ENCODE measurements at regions not wholly inside any gene's neighbourhood (a gene's known extent, or its start where the extent isn't known, plus 50 kb on each side); places are given as distances from the start of the nearest gene placed in this dataset.

- no TSS peak for BruUV-seq (replicated peaks)
- no peak overlapping the region for H3K4me3 Mint-ChIP-seq (ENCODE audit: unreplicated experiment)
- DNase-seq = no peak
- ChIA-PET CTCF (no interaction called here), POLR2A (no interaction called here)
- no peaks in the 10 kb centered on the region for H3K27me3 Mint-ChIP-seq (ENCODE audit: insufficient read depth, unreplicated experiment)
- no peaks in the 10 kb centered on the region for H3K36me3 Mint-ChIP-seq (ENCODE audit: insufficient read depth, unreplicated experiment)
- Histone ChIP-seq H3K9me3 (no peaks in the 10 kb centered on the region), H3K27me3 (replicated peaks; ENCODE audit: control insufficient read depth, insufficient read depth, low read length) (no peaks in the 10 kb centered on the region), H3K4me3 (ENCODE audit: low read depth, low read length) (no peak overlapping the region), H3K36me3 (ENCODE audit: control insufficient read depth, insufficient read depth, low read length) (no peaks in the 10 kb centered on the region), H3K4me1 (no peaks in the 10 kb centered on the region)
- TF ChIP-seq CTCF (IDR thresholded peaks at IDR 0.05; ENCODE audit: insufficient read depth in 1 of 2, low read depth in 1 of 2, low read length in 1 of 2, severe bottlenecking in 1 of 2, unreplicated experiment in 1 of 2) = no peak
- no peak overlapping the region for H3K27ac Mint-ChIP-seq (ENCODE audit: unreplicated experiment)
- intact Hi-C loops (cut with micrococcal nuclease; ENCODE audit: unreplicated experiment) = no loop called here
- H3K9me3 Mint-ChIP-seq (ENCODE audit: unreplicated experiment) = no peaks in the 10 kb centered on the region
- H3K4me1 Mint-ChIP-seq (ENCODE audit: low read depth, unreplicated experiment) = no peaks in the 10 kb centered on the region
Measured at GRCh38 chr6:138688580-138688979, 85.0 kb upstream of the CCDC28A start.

GRCh38 chr6:138689849-138690248, 83.7 kb upstream of the CCDC28A start:
- Histone ChIP-seq H3K36me3 (ENCODE audit: control insufficient read depth, insufficient read depth, low read length) (no peaks in the 10 kb centered on the region), H3K4me3 (ENCODE audit: low read depth, low read length) (no peak overlapping the region), H3K27me3 (replicated peaks; ENCODE audit: control insufficient read depth, insufficient read depth, low read length) (no peaks in the 10 kb centered on the region), H3K4me1 (no peaks in the 10 kb centered on the region), H3K9me3 (no peaks in the 10 kb centered on the region)
- no peaks in the 10 kb centered on the region for H3K36me3 Mint-ChIP-seq (ENCODE audit: insufficient read depth, unreplicated experiment)
- intact Hi-C loops (cut with micrococcal nuclease; ENCODE audit: unreplicated experiment) = loop anchor here (5.0 kb wide), 1 partner anchor 43 kb away; no protein-coding TSS in a partner anchor
- no peak for DNase-seq
- no TSS peak for BruUV-seq (replicated peaks)
- H3K4me3 Mint-ChIP-seq (ENCODE audit: unreplicated experiment) = no peak overlapping the region
- H3K27ac Mint-ChIP-seq (ENCODE audit: unreplicated experiment) = no peak overlapping the region
- CTCF ChIA-PET = no interaction called here
- TF ChIP-seq CTCF (IDR thresholded peaks at IDR 0.05; ENCODE audit: insufficient read depth in 1 of 2, low read depth in 1 of 2, low read length in 1 of 2, severe bottlenecking in 1 of 2, unreplicated experiment in 1 of 2) = no peak
- POLR2A ChIA-PET = no interaction called here
- no peaks in the 10 kb centered on the region for H3K27me3 Mint-ChIP-seq (ENCODE audit: insufficient read depth, unreplicated experiment)
- no peaks in the 10 kb centered on the region for H3K9me3 Mint-ChIP-seq (ENCODE audit: unreplicated experiment)
- no peaks in the 10 kb centered on the region for H3K4me1 Mint-ChIP-seq (ENCODE audit: low read depth, unreplicated experiment)

- ChIA-PET CTCF (interaction anchor here (0.7 to 1.3 kb wide), 3 partner anchors 27 to 125 kb away, joined by 3 to 4 read pairs (median 3); no protein-coding TSS in a partner anchor), POLR2A (no interaction called here)
- no peaks in the 10 kb centered on the region for H3K36me3 Mint-ChIP-seq (ENCODE audit: insufficient read depth, unreplicated experiment)
Measured at GRCh38 chr6:138690975-138691594, 82.5 kb upstream of the CCDC28A start.

More at GRCh38 chr6:138690975-138691594, 82.5 kb upstream of the CCDC28A start:
- H3K9me3 ChIP-seq = no peaks in the 10 kb centered on the region
- peak overlapping the region; percentile 14 for H3K27ac Mint-ChIP-seq (ENCODE audit: unreplicated experiment)
- no peak for DNase-seq
- peak overlapping the region; percentile 84 for H3K4me3 ChIP-seq (ENCODE audit: low read depth, low read length)
- no peaks in the 10 kb centered on the region for H3K4me1 ChIP-seq
- H3K4me3 Mint-ChIP-seq (ENCODE audit: unreplicated experiment) = peak overlapping the region; percentile 73
- TF ChIP-seq CTCF (IDR thresholded peaks at IDR 0.05; ENCODE audit: insufficient read depth in 1 of 2, low read depth in 1 of 2, low read length in 1 of 2, severe bottlenecking in 1 of 2, unreplicated experiment in 1 of 2) = no peak
- H3K36me3 ChIP-seq (ENCODE audit: control insufficient read depth, insufficient read depth, low read length) = no peaks in the 10 kb centered on the region
- intact Hi-C loops (cut with micrococcal nuclease; ENCODE audit: unreplicated experiment) = loop anchor here (5.0 kb wide), 1 partner anchor 44 kb away; no protein-coding TSS in a partner anchor
- no peaks in the 10 kb centered on the region for H3K27me3 Mint-ChIP-seq (ENCODE audit: insufficient read depth, unreplicated experiment)
- H3K4me1 Mint-ChIP-seq (ENCODE audit: low read depth, unreplicated experiment) = no peaks in the 10 kb centered on the region
- BruUV-seq (replicated peaks) = TSS peak; percentile 38
- no peaks in the 10 kb centered on the region for H3K9me3 Mint-ChIP-seq (ENCODE audit: unreplicated experiment)
- no peaks in the 10 kb centered on the region for H3K27me3 ChIP-seq (replicated peaks; ENCODE audit: control insufficient read depth, insufficient read depth, low read length)

All from Caco-2 (cell line).